Hematopoietic multipotent progenitor cell (in vitro differentiated cells): ENCODE measurements at regions not wholly inside any gene's neighbourhood (a gene's known extent, or its start where the extent isn't known, plus 50 kb on each side); places are given as distances from the start of the nearest gene placed in this dataset.
"Not testable (repeated sequence)": the region's sequence is repeated elsewhere in the genome, so short reads cannot be mapped to it uniquely, and the experiment has no call there.

Source experiments
- DNase-seq, 3 donors: peaks; one replicate each; pipeline ENCODE4 v3.0.0-alpha.2; 2011 to 2015; ENCODE audit warnings: low read depth in 2 of 3, low spot score in 2 of 3

DNA sequence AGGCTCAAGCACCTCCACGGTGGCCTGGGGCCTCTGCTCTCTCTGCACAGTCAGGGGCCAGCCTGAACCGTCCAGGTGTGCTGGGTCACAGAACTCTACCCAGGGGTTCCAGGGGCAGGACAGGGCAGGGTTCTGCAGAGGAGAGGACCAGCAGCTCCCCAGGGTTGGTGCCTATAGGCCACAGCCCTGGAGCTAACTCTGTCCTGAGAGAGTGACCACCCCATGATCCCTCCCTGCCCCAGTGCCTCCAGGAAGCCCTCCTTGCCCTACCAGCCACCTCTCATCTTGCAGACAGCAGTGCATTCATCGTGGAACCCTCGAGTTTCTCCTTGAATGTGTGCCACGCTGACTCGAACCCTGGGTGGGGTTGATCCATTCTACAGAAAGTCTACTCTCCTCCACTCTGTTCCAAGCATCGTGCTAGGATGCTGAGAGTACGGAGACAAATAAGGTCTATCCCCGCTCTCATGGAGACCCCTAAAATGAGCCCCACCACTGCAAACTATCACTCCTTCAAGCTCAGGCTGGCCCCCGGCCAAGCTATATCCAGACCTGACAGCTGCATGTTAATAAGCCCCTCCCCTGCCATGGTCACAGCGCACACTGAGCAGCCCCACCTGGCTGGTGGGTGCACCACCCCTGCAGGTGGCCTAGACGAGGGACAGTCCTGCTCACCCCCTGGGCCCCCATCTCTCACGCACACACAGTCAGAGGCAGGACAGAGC lies 138.1 kb upstream of the FOXD4L5 start:
- not testable (repeated sequence) for DNase-seq

DNA sequence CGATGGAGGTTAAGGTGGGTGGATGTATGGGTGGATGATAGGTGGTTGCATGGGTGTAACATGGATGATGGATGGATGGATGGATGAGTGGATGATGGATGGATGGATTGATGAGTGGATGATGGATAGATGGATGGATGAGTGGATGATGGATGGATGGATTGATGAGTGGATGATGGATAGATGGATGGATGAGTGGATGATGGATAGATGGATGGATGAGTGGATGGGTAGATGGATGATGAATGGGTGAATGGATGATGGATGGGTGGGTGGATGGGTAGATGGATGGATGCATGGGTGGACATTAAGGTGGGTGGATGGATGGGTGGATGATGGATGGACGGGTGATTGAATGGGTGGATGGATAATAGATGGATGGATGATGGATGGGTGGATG lies 136.5 kb upstream of the FOXD4L5 start:
- DNase-seq, result not testable (repeated sequence)

DNA sequence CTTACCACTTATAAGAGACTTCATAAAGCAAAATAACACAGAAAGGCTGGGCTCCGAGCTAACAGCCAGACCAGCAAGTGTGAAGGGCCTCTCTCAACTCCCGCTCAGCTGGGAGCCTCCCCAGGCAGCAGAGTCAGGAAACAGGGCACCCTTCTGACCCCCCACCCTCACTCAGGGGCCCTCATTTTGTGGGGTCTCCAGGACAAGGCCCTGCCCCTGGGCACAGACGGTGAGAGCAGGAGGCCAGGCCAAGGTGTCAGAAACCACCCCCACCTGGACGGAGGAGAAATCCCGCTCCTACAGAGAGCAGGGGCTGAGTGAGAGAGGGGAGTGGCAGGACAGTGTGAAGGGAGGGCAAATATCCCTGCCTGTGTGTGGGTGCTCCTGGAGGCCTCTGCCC lies 135.8 kb upstream of the FOXD4L5 start:
- no peak for DNase-seq

DNA sequence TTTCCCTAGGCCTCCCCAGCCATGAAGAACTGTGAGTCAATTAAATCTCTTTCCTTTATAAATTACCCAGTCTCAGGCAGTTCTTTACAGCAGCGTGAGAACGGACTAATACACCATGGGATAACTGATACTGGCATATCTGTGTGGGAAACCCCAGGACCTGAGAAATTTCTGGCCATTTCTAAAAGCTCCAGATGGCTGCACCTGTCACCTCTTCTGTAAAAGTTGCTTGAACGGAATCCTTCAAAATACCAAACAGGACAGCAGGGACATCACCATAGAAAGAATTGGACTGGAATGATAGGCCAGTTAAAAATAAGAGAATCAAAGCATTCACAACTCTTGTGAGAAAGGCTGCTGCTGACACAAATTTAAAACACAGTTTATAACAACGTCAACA lies 134.0 kb upstream of the FOXD4L5 start:
- not testable (repeated sequence) for DNase-seq

DNA sequence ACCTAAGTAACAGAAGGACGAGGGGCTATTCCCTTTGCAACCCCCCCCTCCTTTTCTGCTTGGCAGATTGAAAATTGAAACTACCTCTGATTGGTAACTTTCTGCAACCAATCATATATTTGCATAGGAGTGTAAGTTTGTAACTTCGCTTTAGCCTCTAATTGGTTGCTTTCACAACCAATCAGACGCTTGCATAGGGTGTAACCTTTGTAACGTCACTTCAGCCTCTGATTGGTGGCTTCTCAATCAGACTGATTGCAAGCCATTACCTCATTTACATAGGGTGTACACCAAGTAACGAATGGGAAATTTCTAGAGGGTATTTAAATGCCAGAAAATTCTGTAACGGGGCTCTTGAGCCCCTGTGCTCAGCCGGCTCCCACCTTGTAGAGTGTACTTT lies 131.9 kb upstream of the FOXD4L5 start:
- DNase-seq, result not testable (repeated sequence)

DNA sequence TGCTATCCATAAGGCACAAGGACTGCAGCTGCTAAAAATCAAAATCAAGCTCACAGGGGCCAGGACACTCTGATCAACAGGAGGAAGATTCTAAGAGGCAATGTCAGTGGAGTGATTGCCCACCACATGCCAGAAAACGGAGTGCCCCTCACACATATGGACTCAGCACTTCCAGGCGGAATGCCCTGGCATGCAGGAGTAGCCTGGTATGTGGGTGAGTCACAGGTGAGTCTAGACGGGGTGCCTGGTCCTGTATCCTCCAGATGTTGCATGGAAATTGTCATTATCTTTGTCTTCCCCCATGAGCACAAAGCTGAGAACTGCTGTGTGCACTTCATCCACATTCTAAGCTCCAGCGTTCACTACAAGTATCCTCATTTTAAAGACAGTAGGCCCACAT lies 129.2 kb upstream of the FOXD4L5 start:
- not testable (repeated sequence) for DNase-seq

DNA sequence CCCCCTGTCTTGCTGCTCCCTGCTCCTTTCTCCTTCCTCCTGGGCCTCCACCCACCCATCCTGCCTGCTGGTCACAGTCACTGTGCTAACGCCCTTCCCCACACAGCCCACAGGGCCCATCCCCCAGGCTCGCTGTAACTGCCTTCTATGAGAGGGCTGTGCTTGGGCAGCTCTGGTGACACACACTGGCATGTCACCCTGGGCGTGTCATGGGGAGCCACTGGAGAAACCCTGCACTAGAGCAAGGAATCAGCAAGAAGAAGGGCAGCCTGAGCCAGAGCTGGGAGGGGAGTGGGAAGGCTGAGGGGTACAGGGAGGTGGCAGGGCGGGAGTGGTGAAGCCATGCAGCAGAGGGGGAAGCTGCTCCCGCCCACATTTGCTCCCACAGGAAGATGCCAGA lies 128.4 kb upstream of the FOXD4L5 start:
- not testable (repeated sequence) for DNase-seq

DNA sequence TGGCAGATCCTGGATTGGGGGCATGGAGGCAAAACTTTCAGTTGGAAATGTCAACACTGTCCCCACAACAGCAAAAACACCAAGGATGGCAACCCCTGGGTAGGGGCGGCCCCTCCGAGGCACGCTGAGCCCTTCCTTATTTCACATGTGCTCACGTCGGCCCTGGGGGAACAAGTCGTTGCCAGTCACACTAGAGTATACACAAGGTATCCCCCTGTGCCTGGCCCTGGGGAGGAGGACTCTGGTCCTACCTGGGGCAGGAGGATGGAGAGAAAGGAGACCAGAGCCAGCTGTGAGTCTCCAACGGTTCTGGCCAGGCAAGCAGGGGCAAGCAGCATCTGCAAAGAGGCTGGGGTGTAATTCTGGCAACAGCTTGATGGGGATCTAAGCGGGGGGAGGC lies 126.9 kb upstream of the FOXD4L5 start:
- DNase-seq, result no peak

DNA sequence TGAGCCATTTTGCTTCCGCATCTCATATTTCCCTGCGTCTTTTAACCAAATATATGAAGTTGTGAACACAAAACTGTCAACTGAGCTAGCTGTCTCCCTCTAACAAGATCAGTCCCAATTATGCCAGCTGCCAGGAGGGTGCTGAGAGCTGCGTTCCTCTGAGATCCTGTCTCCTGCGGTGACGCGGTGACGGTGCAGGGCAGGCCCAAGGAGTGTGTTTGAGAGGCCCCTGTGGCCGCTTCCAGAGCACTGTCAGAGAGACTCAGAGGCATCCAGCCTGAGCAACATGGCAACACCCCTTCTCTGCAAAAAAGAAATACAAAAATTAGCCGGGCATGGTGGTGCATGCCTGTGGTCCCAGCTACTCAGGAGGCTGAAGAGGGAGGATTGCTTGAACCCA lies 126.3 kb upstream of the FOXD4L5 start:
- no peak for DNase-seq

DNA sequence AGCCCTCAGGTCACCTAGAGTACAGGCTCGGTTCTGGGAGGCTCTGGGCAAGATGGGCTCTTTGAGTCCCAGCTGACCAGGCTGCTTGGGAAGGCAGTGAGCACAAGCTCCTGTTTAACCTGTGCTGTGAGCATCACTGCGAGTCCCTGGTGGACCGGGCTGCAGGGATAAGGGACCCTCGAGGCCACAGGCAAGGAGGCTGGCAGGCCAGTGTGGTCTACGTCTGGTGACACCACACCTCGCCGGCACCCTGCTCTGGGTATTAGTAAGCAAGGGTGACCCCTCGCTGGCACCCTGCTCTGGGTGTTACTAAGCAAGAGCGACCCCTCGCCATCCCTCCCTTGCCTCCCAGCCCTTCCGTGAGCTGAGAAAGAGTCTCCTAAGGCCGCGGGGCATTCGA lies 125.9 kb upstream of the FOXD4L5 start:
- DNase-seq, result no peak

DNA sequence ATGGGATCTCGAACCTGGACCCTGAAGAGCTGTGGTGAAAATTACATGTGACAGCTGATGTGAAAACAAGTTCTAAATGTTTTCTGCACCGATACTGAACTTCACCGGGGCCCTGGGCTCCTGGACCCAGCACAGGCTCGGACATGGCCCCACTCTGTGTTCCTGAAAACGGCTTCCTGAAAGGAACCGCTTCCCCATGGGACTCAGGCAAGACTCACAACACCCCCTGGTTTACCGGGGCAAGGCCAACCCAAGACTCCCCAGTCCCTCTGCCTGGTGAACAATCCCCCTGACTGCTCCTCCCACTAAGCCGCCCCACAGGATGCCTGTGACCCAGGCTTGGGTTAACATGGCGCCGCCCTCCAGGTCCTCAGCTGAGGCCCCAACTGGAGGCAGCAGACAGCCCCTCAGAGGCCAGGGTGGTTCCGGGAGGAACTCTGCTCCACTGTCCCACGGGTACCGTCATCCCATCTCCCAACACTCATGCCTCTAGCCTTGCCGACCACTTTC lies 124.5 kb upstream of the FOXD4L5 start:
- no peak for DNase-seq

DNA sequence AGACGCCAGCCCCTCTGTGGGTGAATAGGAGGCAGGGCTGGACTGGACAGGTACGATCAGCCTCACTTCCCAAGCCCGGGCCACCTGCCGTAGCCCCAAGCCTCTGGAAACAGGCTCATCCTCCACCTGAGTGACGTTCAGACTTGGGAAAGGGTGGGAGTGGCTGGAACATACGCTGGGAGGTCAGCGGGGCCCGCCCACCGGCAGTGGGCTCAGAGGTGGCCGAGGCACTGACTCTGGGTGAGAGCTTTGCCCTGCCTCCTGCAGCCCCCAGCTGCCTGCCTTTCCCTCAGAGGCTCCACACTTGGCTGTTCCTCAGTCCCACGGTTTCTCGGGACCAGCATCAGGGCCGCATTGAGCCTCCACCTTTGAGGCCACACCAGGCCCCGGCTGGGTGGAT lies 123.8 kb upstream of the FOXD4L5 start:
- DNase-seq, result not testable (repeated sequence)

DNA sequence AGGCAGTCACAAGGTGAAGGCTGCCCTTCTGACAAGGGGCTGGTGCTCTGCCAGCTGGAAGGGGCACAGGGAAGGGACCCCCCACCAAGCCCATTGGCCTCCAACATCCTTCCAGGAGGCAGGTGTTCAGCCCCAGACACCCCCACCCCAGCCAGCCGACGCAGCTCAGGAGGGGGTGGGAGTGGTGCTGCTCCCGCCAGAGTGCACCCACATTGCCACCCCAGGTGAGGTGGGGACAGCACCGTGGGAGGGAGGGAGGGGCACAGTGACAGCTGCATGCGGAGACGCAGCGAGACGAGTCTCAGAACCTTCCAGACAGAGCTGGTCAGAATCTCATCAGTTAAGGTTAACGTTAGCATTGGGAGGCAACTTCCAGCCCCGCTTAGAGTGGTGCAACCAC lies 121.6 kb upstream of the FOXD4L5 start:
- not testable (repeated sequence) for DNase-seq

DNA sequence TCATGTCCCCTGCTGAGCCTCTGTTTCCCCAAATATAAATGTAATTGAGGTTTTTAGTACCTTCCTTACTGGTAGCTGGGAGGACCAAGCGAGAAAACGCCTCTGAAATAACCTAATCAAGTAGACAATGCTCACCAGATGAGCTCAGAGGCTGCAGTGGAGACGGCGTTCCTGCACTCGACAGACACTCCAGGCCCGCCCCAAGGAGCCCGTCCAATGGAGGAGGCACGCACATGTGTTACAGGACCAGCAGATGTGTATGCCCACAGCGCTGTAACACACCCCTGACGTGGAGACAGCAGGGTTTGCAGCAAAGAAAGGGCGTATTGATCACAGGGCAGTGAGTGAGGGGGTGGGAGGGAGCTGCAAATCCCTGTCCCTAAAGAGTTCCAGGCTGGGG lies 120.8 kb upstream of the FOXD4L5 start:
- not testable (repeated sequence) for DNase-seq

DNA sequence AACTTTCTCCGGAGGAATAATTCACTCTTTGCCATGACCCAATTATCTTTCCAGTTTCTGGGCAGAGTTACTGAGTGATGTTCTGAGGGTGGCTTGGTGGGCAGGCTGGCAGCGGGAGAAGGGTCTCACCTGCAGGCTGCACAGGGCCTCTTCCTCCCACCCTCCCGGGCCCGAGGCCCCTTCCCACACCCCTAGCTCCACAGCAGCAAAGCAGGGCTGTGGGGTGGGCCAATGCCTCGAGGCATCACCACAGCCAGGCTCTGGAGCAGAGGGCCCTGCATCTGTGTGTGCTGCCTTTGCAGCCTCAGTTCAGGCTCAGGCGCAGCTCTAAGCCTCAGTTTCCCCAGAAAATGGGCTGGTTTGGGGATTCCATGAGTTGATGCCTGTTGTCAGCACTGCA lies 120.2 kb upstream of the FOXD4L5 start:
- DNase-seq, result no peak

DNA sequence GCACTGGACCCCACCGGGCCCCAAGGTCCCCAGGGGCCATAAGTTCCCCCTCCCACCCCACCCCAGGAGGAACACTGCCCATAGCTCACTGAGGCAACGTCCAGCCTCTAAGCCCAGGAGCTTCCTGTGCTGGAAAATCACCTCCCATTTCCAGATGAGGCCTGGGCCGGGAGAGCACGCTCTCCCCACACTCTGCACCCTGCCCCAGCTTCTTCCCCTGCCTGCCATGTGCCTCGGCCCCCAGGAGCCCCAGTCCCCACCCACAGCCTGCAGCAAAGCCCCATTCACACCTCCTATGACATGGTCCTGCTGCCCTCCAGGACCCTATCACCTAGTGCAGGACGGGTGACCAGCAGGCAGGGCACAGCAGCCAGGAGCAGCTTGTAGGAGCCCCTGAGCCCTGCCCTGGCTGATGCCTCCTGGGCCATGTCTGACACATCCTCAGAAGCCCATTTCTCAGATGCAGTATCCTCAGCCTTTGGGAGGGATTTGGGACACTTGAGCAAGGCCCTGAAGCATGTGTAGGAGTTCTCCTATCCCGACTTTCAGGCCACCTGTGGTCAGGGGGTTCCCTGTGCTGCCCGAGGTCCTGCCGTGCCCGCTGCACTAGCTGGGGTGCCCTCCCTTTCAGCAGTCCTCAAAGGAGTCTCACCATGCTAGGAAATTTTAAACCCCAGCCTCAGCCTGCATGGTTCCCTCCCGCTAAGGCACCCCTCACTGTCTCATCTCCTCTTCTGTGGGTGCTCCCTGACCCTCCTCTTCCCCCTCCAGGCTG lies 119.4 kb upstream of the FOXD4L5 start:
- DNase-seq, result no peak

DNA sequence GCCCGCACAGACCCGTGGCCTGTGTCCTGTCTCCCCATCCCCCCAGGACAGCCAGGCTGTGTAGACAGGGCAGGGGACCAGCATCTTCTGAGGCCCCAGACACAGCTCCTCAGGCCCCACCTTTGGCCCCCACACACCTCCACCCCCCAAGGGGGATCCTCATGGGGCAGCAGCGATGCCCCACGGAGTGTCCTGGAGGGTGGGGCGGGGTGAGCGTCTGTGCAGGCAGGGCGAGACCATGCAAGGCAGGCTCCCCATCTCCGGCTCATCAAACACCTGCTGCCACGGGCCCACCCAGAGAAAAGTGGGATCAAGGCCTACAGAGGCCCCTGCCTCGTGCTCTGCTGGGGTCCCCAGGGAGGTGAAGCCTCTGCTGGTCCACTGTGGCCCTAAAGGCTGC lies 118.7 kb upstream of the FOXD4L5 start:
- no peak for DNase-seq

DNA sequence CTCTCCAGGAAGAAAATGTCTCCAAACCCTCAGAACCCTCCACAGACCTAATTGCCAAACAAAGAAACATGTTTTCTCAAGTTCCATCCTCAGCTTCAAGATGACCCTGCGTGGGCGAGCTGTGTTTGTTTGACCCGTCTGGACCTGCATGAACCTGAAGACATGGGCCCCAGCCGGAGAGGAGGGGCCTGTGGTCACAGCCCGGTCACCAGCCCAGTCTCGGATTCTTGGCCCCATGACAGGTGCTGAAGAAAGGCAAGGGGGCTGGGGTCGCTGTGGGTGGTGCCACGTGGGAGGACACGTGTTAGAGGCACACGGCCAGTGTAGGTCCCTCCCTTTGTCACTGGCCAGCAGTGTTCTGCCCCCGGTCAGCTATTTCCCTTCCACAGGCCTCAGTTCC lies 118.1 kb upstream of the FOXD4L5 start:
- not testable (repeated sequence) for DNase-seq

DNA sequence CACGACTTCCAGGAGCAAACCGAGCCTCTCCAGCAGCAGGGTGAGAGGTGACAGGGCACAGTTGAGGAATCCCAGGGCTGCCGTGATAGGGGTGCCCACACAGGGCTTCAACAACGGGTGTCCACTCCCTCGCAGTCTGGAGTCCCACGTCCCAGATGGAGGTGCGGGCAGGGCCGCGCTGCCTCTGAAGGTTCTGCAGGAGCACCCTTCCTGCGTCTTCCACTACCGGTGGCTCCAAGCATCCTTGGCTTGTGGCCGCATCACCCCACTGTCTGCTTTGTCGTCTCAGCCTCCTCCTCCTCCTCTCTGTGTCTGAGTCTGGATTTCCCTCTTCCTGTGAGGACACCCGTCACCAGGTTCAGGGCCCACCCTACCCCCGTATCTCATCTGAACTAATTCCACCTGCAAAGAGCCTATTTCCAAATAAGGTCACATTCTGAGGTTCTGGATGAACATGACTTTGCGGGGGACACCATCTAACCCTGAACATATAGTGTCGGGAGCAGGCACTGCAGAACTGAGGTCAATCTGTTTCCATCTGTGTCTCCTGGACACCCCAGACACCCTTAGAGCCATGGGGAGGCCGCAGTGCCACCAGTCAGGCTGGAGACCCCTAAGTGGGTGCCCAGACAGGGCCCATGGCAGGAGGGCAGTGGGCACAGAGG lies 117.3 kb upstream of the FOXD4L5 start:
- not testable (repeated sequence) for DNase-seq

DNA sequence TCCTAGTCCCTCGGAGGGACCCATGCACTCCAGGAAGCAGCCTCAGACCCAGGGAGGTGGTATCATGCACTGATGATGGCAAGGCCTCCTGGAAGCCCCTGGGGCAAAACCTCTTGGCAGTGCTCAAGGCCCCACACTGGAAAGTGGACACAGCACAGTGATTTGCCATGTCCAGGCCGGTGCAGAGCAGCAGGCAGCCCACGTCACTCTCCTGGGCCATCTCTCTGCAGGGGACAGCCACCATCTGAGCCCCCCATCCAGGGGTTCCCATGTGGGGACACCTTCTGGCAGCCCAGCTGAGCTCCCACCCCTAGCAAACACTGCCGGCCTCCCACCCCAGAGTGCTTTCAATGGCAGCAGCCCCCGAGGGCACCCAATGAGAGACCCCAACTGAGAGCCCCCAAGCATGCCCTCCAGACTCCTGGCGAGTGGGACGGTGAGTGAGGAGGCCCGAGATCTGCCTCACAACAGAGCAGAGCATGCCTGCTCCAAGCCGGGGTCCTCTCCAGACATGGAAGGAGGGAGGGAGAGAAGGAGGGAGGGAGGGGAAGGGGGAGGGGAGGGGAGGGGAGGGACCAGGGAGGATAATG lies 116.5 kb upstream of the FOXD4L5 start:
- DNase-seq, result not testable (repeated sequence)

DNA sequence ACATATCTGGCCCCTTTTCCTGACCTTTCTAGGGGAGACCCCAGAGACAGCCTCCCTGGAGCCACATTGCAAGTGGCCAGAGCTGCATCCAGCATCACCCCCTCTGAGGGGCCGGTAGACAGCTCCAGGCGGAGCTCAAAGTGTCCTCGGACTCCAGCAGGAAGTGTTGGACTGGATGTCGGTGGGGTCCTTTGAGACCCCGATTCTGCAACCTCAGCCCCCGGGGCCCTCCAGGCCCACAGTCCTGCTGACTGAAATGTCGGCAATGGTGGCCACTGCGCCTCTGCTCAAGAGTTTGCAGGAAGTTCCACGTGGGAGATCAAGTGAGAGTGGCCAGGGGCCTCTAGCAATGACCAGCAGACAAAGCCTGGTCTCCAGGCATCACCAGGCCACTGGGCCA lies 115.9 kb upstream of the FOXD4L5 start:
- no peak for DNase-seq
